Nephron progenitor cell (in vitro differentiated cells): ENCODE measurements at regions not wholly inside any gene's neighbourhood (a gene's known extent, or its start where the extent isn't known, plus 50 kb on each side); places are given as distances from the start of the nearest gene placed in this dataset.

Experiments used
- DNase-seq: peaks from one replicate; pipeline ENCODE4 v3.0.0; 2021
- H3K27ac Mint-ChIP-seq: 2 replicates; pipeline ENCODE4 v1.8.0; 2021; ENCODE audit warnings: mild to moderate bottlenecking, moderate library complexity, mixed read lengths
- H3K27me3 Mint-ChIP-seq: 2 replicates; pipeline ENCODE4 v1.8.0; 2021; ENCODE audit warnings: mild to moderate bottlenecking, low read depth, mixed read lengths; ENCODE audit not compliant: poor library complexity
- H3K36me3 Mint-ChIP-seq: 2 replicates; pipeline ENCODE4 v1.8.0; 2021; ENCODE audit warnings: low read depth, mixed read lengths
- H3K4me1 Mint-ChIP-seq: 2 replicates; pipeline ENCODE4 v1.8.0; 2021; ENCODE audit warnings: mixed read lengths
- H3K4me3 Mint-ChIP-seq: 2 replicates; pipeline ENCODE4 v1.8.0; 2021; ENCODE audit warnings: mild to moderate bottlenecking, moderate library complexity, mixed read lengths
- H3K9me3 Mint-ChIP-seq: 2 replicates; pipeline ENCODE4 v1.8.0; 2021; ENCODE audit warnings: mild to moderate bottlenecking, moderate library complexity, mixed read lengths
- TF ChIP-seq, protein P1 (sequence below): fragments of 200-600 bp; sonication (generic); IDR thresholded peaks from 2 replicates; pipeline ENCODE4 v1.5.0; 2021; ENCODE audit warnings: antibody characterized with exemption

- Mint-ChIP-seq H3K4me1 (peaks cover 12% of the 10 kb centered on the region), H3K27me3 (peaks cover 9% of the 10 kb centered on the region), H3K27ac (no peak overlapping the region), H3K9me3 (no peaks in the 10 kb centered on the region), H3K4me3 (no peak overlapping the region), H3K36me3 (peaks cover 9% of the 10 kb centered on the region)
- no peak for DNase-seq
- TF ChIP-seq, protein P1, sequence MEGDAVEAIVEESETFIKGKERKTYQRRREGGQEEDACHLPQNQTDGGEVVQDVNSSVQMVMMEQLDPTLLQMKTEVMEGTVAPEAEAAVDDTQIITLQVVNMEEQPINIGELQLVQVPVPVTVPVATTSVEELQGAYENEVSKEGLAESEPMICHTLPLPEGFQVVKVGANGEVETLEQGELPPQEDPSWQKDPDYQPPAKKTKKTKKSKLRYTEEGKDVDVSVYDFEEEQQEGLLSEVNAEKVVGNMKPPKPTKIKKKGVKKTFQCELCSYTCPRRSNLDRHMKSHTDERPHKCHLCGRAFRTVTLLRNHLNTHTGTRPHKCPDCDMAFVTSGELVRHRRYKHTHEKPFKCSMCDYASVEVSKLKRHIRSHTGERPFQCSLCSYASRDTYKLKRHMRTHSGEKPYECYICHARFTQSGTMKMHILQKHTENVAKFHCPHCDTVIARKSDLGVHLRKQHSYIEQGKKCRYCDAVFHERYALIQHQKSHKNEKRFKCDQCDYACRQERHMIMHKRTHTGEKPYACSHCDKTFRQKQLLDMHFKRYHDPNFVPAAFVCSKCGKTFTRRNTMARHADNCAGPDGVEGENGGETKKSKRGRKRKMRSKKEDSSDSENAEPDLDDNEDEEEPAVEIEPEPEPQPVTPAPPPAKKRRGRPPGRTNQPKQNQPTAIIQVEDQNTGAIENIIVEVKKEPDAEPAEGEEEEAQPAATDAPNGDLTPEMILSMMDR: no peak
These were observed 96.3 kb upstream of the ASB18 start for GRCh38 chr2:236360496-236360895.

DNA sequence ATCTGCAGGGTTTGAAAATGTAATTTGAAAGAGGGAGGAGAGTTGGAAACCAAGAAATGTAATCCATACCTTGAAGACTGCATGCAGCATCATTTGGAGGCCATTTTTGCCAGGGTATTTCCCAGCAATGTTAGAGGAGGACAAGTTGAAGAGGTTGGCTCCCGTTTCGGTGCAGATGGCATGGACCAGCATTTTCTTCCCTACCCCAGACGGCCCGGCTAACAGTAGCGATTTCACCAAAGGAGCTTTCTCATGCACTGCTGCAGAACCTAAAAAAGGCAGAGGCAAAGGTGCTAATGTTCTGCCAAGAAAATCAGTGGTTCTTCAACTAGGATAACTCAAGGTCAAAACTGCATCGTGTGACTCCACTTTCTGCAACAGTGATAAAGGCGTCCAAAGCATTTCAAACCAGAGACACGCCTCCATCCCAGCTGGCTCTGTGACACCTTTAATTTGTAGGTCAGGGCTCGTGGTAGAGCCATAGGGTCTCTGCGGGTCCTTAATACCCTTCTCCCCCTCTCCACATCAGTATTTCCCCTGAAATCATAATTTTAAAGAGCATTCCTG lies 99.6 kb upstream of the ASB18 start:
- Mint-ChIP-seq H3K4me1 (peaks cover 12% of the 10 kb centered on the region), H3K27me3 (peaks cover 9% of the 10 kb centered on the region), H3K36me3 (peaks cover 9% of the 10 kb centered on the region), H3K27ac (no peak overlapping the region), H3K4me3 (no peak overlapping the region), H3K9me3 (no peaks in the 10 kb centered on the region)
- TF ChIP-seq, protein P1: no peak
- DNase-seq: no peak

- H3K4me3 Mint-ChIP-seq: no peak overlapping the region
- no peak for DNase-seq
- TF ChIP-seq, protein P1: no peak
- H3K36me3 Mint-ChIP-seq: peaks cover 8% of the 10 kb centered on the region
- H3K9me3 Mint-ChIP-seq: no peaks in the 10 kb centered on the region
- H3K27ac Mint-ChIP-seq: no peak overlapping the region
- H3K4me1 Mint-ChIP-seq: peaks cover 18% of the 10 kb centered on the region
- peaks cover 15% of the 10 kb centered on the region for H3K27me3 Mint-ChIP-seq
These were observed 101.2 kb upstream of the ASB18 start for GRCh38 chr2:236365258-236366048.

GRCh38 chr2:236366049-236366387 lies 101.8 kb upstream of the ASB18 start:
- no peak for DNase-seq
- TF ChIP-seq, protein P1: no peak
- no peak overlapping the region for H3K27ac Mint-ChIP-seq
- H3K27me3 Mint-ChIP-seq: peaks cover 15% of the 10 kb centered on the region
- peaks cover 18% of the 10 kb centered on the region for H3K4me1 Mint-ChIP-seq
- H3K4me3 Mint-ChIP-seq: no peak overlapping the region
- H3K9me3 Mint-ChIP-seq: no peaks in the 10 kb centered on the region
- H3K36me3 Mint-ChIP-seq: peaks cover 2% of the 10 kb centered on the region

GRCh38 chr2:236366397-236366796 lies 102.2 kb upstream of the ASB18 start:
- H3K4me3 Mint-ChIP-seq: no peak overlapping the region
- no peaks in the 10 kb centered on the region for H3K36me3 Mint-ChIP-seq
- no peak for DNase-seq
- TF ChIP-seq, protein P1: no peak
- H3K27me3 Mint-ChIP-seq: peaks cover 15% of the 10 kb centered on the region
- H3K9me3 Mint-ChIP-seq: no peaks in the 10 kb centered on the region
- no peak overlapping the region for H3K27ac Mint-ChIP-seq
- peaks cover 18% of the 10 kb centered on the region for H3K4me1 Mint-ChIP-seq
